A673 (cell line): ENCODE measurements at regions not wholly inside any gene's neighbourhood (a gene's known extent, or its start where the extent isn't known, plus 50 kb on each side); places are given as distances from the start of the nearest gene placed in this dataset.

Experiments
- BruUV-seq: library from RNA; stranded (reverse); fragments of 400-500 nt; replicated peaks from 2 replicates; lab custom pipeline; 2021; lab: Mats Ljungman, UMichigan
- CTCF ChIA-PET: fragments of 300-600 bp; sonication (Branson Sonifier 250); formaldehyde crosslinking; loops from one replicate; lab custom pipeline; 2022; ENCODE audit warnings: antibody characterized with exemption; lab: Charles Lee
- POLR2A ChIA-PET: fragments of 300-600 bp; sonication (Branson Sonifier 250); formaldehyde crosslinking; loops from one replicate; lab custom pipeline; 2022; ENCODE audit warnings: antibody characterized with exemption; ENCODE audit not compliant: low non-redundant PET; lab: Charles Lee
- DNase-seq: peaks from one replicate; pipeline ENCODE4 v3.0.0-alpha.2; 2015; ENCODE audit warnings: low spot score
- H3K27ac ChIP-seq: fragments of 200-600 bp; sonication (generic); 2 replicates; pipeline ENCODE4 v1.5.1; 2016; ENCODE audit warnings: mixed run types, low read depth, mild to moderate bottlenecking, mixed read lengths, antibody characterized with exemption, low read length; ENCODE audit not compliant: poor library complexity, severe bottlenecking
- H3K27me3 ChIP-seq: fragments of 200-600 bp; sonication (generic); replicated peaks from 2 replicates; pipeline ENCODE4 v1.6.1; 2017; ENCODE audit warnings: mixed run types, low read depth, mild to moderate bottlenecking, mixed read lengths, antibody characterized with exemption, low read length; ENCODE audit not compliant: insufficient read depth, poor library complexity
- H3K36me3 ChIP-seq: fragments of 200-600 bp; sonication (generic); 2 replicates; pipeline ENCODE4 v1.6.1; 2016; ENCODE audit warnings: mixed run types, mild to moderate bottlenecking, mixed read lengths, antibody characterized with exemption, low read length; ENCODE audit not compliant: insufficient read depth, poor library complexity, severe bottlenecking
- H3K4me1 ChIP-seq: fragments of 200-600 bp; sonication (generic); 2 replicates; pipeline ENCODE4 v1.6.1; 2017; ENCODE audit warnings: mixed run types, mild to moderate bottlenecking, mixed read lengths, antibody characterized with exemption, low read length; ENCODE audit not compliant: insufficient read depth, poor library complexity, severe bottlenecking
- H3K4me3 ChIP-seq: fragments of 200-600 bp; sonication (generic); 2 replicates; pipeline ENCODE4 v1.5.1; 2016; ENCODE audit warnings: low read depth, mixed run types, mild to moderate bottlenecking, mixed read lengths, low read length; ENCODE audit not compliant: poor library complexity, severe bottlenecking
- H3K9me3 ChIP-seq: fragments of 200-600 bp; sonication (generic); 2 replicates; pipeline ENCODE4 v1.6.1; 2016; ENCODE audit warnings: mixed run types, low read depth, mild to moderate bottlenecking, mixed read lengths, antibody characterized with exemption, low read length; ENCODE audit not compliant: poor library complexity, severe bottlenecking
- CTCF ChIP-seq: fragments of 300-800, 200-600 bp; sonication (generic); conservative IDR thresholded peaks from 2 replicates; pipeline ENCODE4 v1.5.1; 2017; ENCODE audit warnings: low read depth, mild to moderate bottlenecking, antibody characterized with exemption, low read length, moderate library complexity, mixed read lengths
- EZH2 ChIP-seq: fragments of 200-600 bp; sonication (generic); IDR thresholded peaks from 2 replicates; pipeline ENCODE4 v1.6.1; 2017; ENCODE audit warnings: borderline replicate concordance, low read depth, mild to moderate bottlenecking, mixed read lengths, antibody characterized with exemption, low read length; ENCODE audit not compliant: poor library complexity, severe bottlenecking
- intact Hi-C: fragments of 100-400 bp; cut with micrococcal nuclease; formaldehyde crosslinking; loops from one replicate; pipeline ENCODE4 v1.10.0; 2022; ENCODE audit not compliant: unreplicated experiment

GRCh38 chr4:3647421-3647820 lies 115.2 kb upstream of the LRPAP1 start:
- intact Hi-C loops = no loop called here
- Histone ChIP-seq H3K4me3 (no peak overlapping the region), H3K9me3 (no peaks in the 10 kb centered on the region), H3K36me3 (no peaks in the 10 kb centered on the region), H3K4me1 (no peaks in the 10 kb centered on the region), H3K27ac (no peak overlapping the region), H3K27me3 (no peaks in the 10 kb centered on the region)
- CTCF ChIA-PET = no interaction called here
- TF ChIP-seq EZH2 (no peak), CTCF (no peak)
- POLR2A ChIA-PET = no interaction called here
- no TSS peak for BruUV-seq
- no peak for DNase-seq

DNA sequence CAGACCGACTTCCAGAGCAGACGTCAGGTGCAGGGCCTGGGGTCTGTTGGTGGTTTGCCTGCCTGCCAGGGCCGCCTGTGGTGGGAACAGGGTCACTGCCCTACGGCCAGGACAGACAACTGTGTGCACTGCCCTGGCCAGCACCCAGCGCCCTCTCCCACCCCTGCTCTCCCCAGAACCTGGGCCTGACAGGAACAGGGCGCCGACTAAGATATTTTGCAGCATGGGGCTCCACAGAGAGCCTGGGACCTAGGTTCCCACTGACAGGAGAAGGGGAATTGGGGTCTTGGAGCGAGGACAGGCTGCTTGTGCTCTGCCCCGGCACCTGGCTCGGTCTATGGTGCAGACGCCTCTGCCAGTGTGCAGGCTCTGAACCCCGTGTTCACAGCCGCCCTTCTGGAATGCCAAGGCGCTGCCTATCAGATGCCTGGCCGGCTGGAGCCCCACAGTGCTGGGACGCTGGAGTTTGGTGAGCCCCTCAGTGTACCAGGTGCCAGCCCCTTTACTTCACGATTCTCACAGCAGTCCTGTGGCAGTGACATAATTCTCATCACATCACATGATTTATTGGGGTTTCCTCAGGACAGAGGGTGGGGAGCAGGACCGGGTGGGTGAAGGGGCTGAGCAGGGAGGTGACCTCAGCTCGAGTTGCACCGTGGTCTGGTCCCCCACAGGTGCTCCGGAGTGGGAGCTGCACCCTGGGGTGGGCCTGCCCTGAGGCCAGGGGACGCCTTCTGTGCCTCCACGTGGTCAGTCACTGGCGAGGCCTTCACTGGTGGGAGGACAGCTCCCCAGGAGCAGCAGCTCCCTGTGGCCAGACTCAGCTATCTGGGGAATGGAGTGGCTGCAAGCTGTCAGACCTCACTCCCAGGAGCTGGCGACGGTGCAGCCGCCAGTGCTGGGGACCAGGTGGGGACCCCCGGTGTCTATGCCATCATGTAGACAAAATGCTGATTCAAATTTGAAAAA lies 113.8 kb upstream of the LRPAP1 start:
- Histone ChIP-seq H3K9me3 (no peaks in the 10 kb centered on the region), H3K4me3 (no peak overlapping the region), H3K27me3 (no peaks in the 10 kb centered on the region), H3K27ac (no peak overlapping the region), H3K4me1 (no peaks in the 10 kb centered on the region), H3K36me3 (no peaks in the 10 kb centered on the region)
- no TSS peak for BruUV-seq
- TF ChIP-seq EZH2 (no peak), CTCF (no peak)
- ChIA-PET POLR2A (no interaction called here), CTCF (no interaction called here)
- intact Hi-C loops = no loop called here
- DNase-seq = no peak

- Histone ChIP-seq H3K27ac (no peak overlapping the region), H3K27me3 (no peaks in the 10 kb centered on the region), H3K9me3 (no peaks in the 10 kb centered on the region), H3K4me1 (no peaks in the 10 kb centered on the region), H3K36me3 (no peaks in the 10 kb centered on the region), H3K4me3 (no peak overlapping the region)
- ChIA-PET POLR2A (no interaction called here), CTCF (no interaction called here)
- TF ChIP-seq EZH2 (no peak), CTCF (no peak)
- intact Hi-C loops = no loop called here
- no TSS peak for BruUV-seq
- DNase-seq = peak; percentile 51
Observed at GRCh38 chr4:3644849-3645627, 112.8 kb upstream of the LRPAP1 start.
